Bronchial epithelial cell (primary cell): ENCODE measurements at regions not wholly inside any gene's neighbourhood (a gene's known extent, or its start where the extent isn't known, plus 50 kb on each side); places are given as distances from the start of the nearest gene placed in this dataset.

Source experiments
- DNase-seq: peaks from one replicate; pipeline ENCODE4 v3.0.0-alpha.2; 2010; ENCODE audit warnings: low read depth
- FAIRE-seq: peaks from 2 replicates; lab custom pipeline; 2011; peaks lifted over from hg19 to GRCh38; lab: Jason Lieb, UNC
- H3K27me3 ChIP-seq: 2 replicates; pipeline ENCODE4 v1.5.1; 2011; ENCODE audit warnings: low read length; ENCODE audit not compliant: control insufficient read depth, insufficient read depth
- H3K36me3 ChIP-seq: 2 replicates; pipeline ENCODE4 v1.5.1; 2011; ENCODE audit warnings: low read length; ENCODE audit not compliant: control insufficient read depth, insufficient read depth
- H3K4me3 ChIP-seq: 2 replicates; pipeline ENCODE4 v1.5.1; 2011; ENCODE audit warnings: mild to moderate bottlenecking, low read depth, low read length, control low read depth
- CTCF ChIP-seq: IDR thresholded peaks from 2 replicates; pipeline ENCODE4 v1.5.1; 2011; ENCODE audit warnings: mild to moderate bottlenecking, moderate library complexity, low read length, control low read depth, inconsistent platforms; ENCODE audit not compliant: insufficient read depth, severe bottlenecking

- TF ChIP-seq CTCF, result no peak
- H3K36me3 ChIP-seq, result no peaks in the 10 kb centered on the region
- no peak for DNase-seq
- H3K27me3 ChIP-seq, result no peaks in the 10 kb centered on the region
- FAIRE-seq, result no peak
- no peak overlapping the region for H3K4me3 ChIP-seq
Observed at GRCh38 chr2:2992634-2993033, 385.0 kb downstream of the EIPR1 start.

GRCh38 chr2:2985020-2985419, 392.6 kb downstream of the EIPR1 start:
- Histone ChIP-seq H3K36me3 (no peaks in the 10 kb centered on the region), H3K4me3 (no peak overlapping the region), H3K27me3 (no peaks in the 10 kb centered on the region)
- no peak for TF ChIP-seq CTCF
- FAIRE-seq (no peak), DNase-seq (no peak)

GRCh38 chr2:2981000-2981399, 396.6 kb downstream of the EIPR1 start:
- Histone ChIP-seq H3K4me3 (no peak overlapping the region), H3K27me3 (no peaks in the 10 kb centered on the region), H3K36me3 (no peaks in the 10 kb centered on the region)
- TF ChIP-seq CTCF, result no peak
- no peak for FAIRE-seq
- DNase-seq, result no peak

- DNase-seq, result no peak
- Histone ChIP-seq H3K4me3 (no peak overlapping the region), H3K36me3 (no peaks in the 10 kb centered on the region), H3K27me3 (no peaks in the 10 kb centered on the region)
- no peak for TF ChIP-seq CTCF
- FAIRE-seq, result no peak
Observed at GRCh38 chr2:2974982-2975381, 402.6 kb downstream of the EIPR1 start.

- DNase-seq (no peak), FAIRE-seq (no peak)
- Histone ChIP-seq H3K4me3 (no peak overlapping the region), H3K27me3 (no peaks in the 10 kb centered on the region), H3K36me3 (no peaks in the 10 kb centered on the region)
- TF ChIP-seq CTCF, result no peak
Observed at GRCh38 chr2:2960441-2961133, 417.0 kb downstream of the EIPR1 start.

- no peak overlapping the region for H3K4me3 ChIP-seq
- FAIRE-seq, result no peak
- DNase-seq, result no peak
- TF ChIP-seq CTCF, result no peak
- no peaks in the 10 kb centered on the region for H3K27me3 ChIP-seq
- H3K36me3 ChIP-seq, result no peaks in the 10 kb centered on the region
Observed at GRCh38 chr2:2950403-2950952, 427.1 kb downstream of the EIPR1 start.
